ENCODE measurements at regions not wholly inside any gene's neighbourhood (a gene's known extent, or its start where the extent isn't known, plus 50 kb on each side); places are given as distances from the start of the nearest gene placed in this dataset.

DNA sequence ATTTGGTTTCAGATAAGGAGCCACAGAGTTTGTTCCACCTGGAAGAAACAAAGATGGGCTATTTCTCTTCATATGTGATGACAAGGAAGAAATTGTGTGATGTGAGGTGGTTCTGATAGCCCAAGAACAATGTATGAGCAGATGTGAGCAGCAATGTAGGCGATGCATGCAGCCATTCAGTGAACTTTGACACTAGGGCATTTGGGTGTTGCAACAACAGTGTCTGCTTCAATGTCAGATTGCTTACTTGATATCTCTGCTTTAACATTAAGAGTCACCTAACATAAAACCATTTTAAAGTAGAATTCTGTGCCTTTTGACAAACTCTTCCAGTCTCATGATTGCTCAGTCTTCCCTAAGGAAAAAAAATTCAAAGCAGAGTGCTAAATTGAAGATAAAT, 865.4 kb downstream of the SLITRK6 start:
- no peak for TF ChIP-seq CTCF (conservative IDR thresholded peaks at IDR 0.05; ENCODE audit: low read depth, low read length)
- no peak for TF ChIP-seq EZH2 (IDR thresholded peaks at IDR 0.05; ENCODE audit: low read length, unreplicated experiment)
- no peak for TF ChIP-seq EZH2phosphoT487 (IDR thresholded peaks at IDR 0.05; ENCODE audit: borderline replicate concordance, low read length)
